ENCODE measurements at regions not wholly inside any gene's neighbourhood (a gene's known extent, or its start where the extent isn't known, plus 50 kb on each side); places are given as distances from the start of the nearest gene placed in this dataset.

DNA sequence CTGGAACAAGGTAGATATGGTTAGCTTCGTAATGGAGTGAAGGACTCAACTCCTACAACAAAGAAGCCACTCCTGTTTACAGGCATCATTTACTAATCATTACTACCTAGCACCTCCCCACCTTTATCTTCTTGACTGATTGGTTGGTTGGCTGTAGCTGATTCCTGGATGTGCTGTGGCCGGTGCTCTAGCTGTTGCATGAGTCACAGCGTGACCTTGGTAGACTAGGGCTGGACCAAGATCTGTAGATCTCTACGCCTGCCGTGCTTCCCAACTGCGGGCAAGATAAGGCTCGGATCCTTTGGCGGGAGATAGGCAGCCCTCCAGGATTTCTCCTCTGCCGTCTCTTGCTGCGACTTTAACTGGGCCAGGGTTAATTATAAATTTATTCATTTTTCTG lies 194.3 kb upstream of the SOX11 start:
- no peak overlapping the region for H3K4me3 ChIP-seq (ENCODE audit: low read depth, low read length)
- no peak for TF ChIP-seq CTCF (conservative IDR thresholded peaks at IDR 0.05; ENCODE audit: low read depth, low read length)
- DNase-seq (ENCODE audit: low read depth), result no peak

DNA sequence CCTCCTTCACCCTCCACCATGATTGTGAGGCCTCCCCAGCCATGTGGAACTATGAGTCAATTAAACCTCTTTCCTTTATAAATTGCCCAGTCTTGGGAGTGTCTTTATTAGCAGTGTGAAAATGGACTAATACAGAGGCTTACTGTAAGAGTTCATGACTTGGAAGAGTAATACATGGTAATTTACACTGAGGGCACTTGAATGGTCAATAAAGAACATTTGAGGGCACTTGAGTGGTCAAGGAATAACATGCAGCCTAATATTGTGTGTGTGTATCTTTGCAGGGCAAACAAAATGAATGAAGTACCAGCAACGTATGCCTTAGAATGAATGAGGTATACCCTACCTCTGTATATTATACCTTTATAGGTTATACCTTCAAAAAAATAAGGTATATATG lies 190.4 kb upstream of the SOX11 start:
- H3K4me3 ChIP-seq (ENCODE audit: low read depth, low read length), result no peak overlapping the region
- DNase-seq (ENCODE audit: low read depth), result no peak
- TF ChIP-seq CTCF (conservative IDR thresholded peaks at IDR 0.05; ENCODE audit: low read depth, low read length), result no peak

- no peak for TF ChIP-seq CTCF (conservative IDR thresholded peaks at IDR 0.05; ENCODE audit: low read depth, low read length)
- H3K4me3 ChIP-seq (ENCODE audit: low read depth, low read length), result no peak overlapping the region
- no peak for DNase-seq (ENCODE audit: low read depth)
Measured at GRCh38 chr2:5502385-5502784, 189.8 kb upstream of the SOX11 start.

GRCh38 chr2:5504756-5505155 lies 187.4 kb upstream of the SOX11 start:
- DNase-seq (ENCODE audit: low read depth), result no peak
- TF ChIP-seq CTCF (conservative IDR thresholded peaks at IDR 0.05; ENCODE audit: low read depth, low read length), result no peak

GRCh38 chr2:5507367-5507766 lies 184.8 kb upstream of the SOX11 start:
- TF ChIP-seq CTCF (conservative IDR thresholded peaks at IDR 0.05; ENCODE audit: low read depth, low read length), result no peak
- DNase-seq (ENCODE audit: low read depth), result no peak
- no peak overlapping the region for H3K4me3 ChIP-seq (ENCODE audit: low read depth, low read length)

More at GRCh38 chr2:5504756-5505155, 187.4 kb upstream of the SOX11 start:
- no peak overlapping the region for H3K4me3 ChIP-seq (ENCODE audit: low read depth, low read length)

GRCh38 chr2:5509362-5509761 lies 182.8 kb upstream of the SOX11 start:
- no peak overlapping the region for H3K4me3 ChIP-seq (ENCODE audit: low read depth, low read length)
- DNase-seq (ENCODE audit: low read depth), result no peak
- no peak for TF ChIP-seq CTCF (conservative IDR thresholded peaks at IDR 0.05; ENCODE audit: low read depth, low read length)

DNA sequence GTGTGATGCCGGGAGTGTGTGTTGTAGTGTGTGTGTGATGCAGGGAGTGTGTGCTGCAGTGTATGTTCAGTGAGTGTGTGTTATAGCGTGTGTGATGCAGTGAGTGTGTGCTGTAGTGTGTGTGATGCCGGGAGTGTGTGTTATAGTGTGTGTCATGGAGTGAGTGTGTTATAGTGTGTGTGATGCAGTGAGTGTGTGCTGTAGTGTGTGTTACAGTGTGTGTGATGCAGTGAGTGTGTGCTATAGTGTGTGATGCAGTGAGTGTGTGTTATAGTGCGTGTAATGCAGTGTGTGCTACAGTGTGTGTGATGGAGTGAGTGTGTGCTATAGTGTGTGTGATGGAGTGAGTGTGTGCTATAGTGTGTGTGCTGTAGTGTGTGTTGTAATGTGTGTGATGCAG lies 182.1 kb upstream of the SOX11 start:
- no peak for DNase-seq (ENCODE audit: low read depth)
- no peak for TF ChIP-seq CTCF (conservative IDR thresholded peaks at IDR 0.05; ENCODE audit: low read depth, low read length)
- H3K4me3 ChIP-seq (ENCODE audit: low read depth, low read length), result no peak overlapping the region

All from choroid plexus epithelial cell (primary cell).